Panc1 (cell line): ENCODE measurements at regions not wholly inside any gene's neighbourhood (a gene's known extent, or its start where the extent isn't known, plus 50 kb on each side); places are given as distances from the start of the nearest gene placed in this dataset.

ENCODE experiments used
- ATAC-seq: fragments of 200-7000 bp; cut with Tn5 transposase; 2 replicates; pipeline ENCODE4 v1.9.1; 2020; ENCODE audit warnings: mild to moderate bottlenecking, moderate library complexity
- BruUV-seq: library from RNA; stranded (reverse); fragments of 400-500 nt; replicated peaks from 2 replicates; lab custom pipeline; 2021; lab: Mats Ljungman, UMichigan
- CTCF ChIA-PET: fragments of 300-600 bp; sonication (Branson Sonifier 250); formaldehyde crosslinking; loops from one replicate; lab custom pipeline; 2022; ENCODE audit warnings: antibody characterized with exemption; lab: Charles Lee
- POLR2A ChIA-PET: fragments of 300-600 bp; sonication (Branson Sonifier 250); formaldehyde crosslinking; loops from one replicate; lab custom pipeline; 2022; ENCODE audit warnings: antibody characterized with exemption; lab: Charles Lee
- DNase-seq: peaks from one replicate; pipeline ENCODE4 v3.0.0-alpha.2; 2010; ENCODE audit warnings: low read depth, low spot score
- H3K27ac ChIP-seq: 2 replicates; pipeline ENCODE4 v1.5.1; 2011; ENCODE audit warnings: mild to moderate bottlenecking, low read length, inconsistent platforms
- H3K27me3 ChIP-seq: fragments of 200-500 bp; sonication (Bioruptor generic); 2 replicates; pipeline ENCODE4 v1.6.0; 2014; ENCODE audit warnings: low read length, inconsistent platforms; ENCODE audit not compliant: control insufficient read depth, insufficient read depth
- H3K36me3 ChIP-seq: fragments of 200-500 bp; sonication (Bioruptor generic); 2 replicates; pipeline ENCODE4 v1.5.1; 2014; ENCODE audit warnings: inconsistent platforms, mild to moderate bottlenecking, low read length, moderate library complexity; ENCODE audit not compliant: control insufficient read depth, insufficient read depth
- H3K4me1 ChIP-seq: 2 replicates; pipeline ENCODE4 v1.5.1; 2011; ENCODE audit warnings: inconsistent platforms, mild to moderate bottlenecking, low read length, moderate library complexity; ENCODE audit not compliant: control insufficient read depth, insufficient read depth
- H3K4me3 ChIP-seq, 2 experiments: 2 replicates each; pipeline ENCODE4 v1.5.1; 2011 to 2012; ENCODE audit warnings: low read depth in 2 of 2, low read length in 2 of 2, mild to moderate bottlenecking in 2 of 2, inconsistent platforms in 1 of 2, moderate library complexity in 1 of 2
- H3K9me3 ChIP-seq: fragments of 200-500 bp; sonication (Bioruptor generic); 2 replicates; pipeline ENCODE4 v1.5.1; 2014; ENCODE audit warnings: low read depth, mild to moderate bottlenecking, inconsistent platforms, low read length, moderate library complexity; ENCODE audit not compliant: control insufficient read depth, insufficient read depth
- CTCF ChIP-seq: fragments of 450-650 bp; IDR thresholded peaks from 2 replicates; pipeline ENCODE4 v1.5.1; 2017; ENCODE audit warnings: mild to moderate bottlenecking
- POLR2AphosphoS5 ChIP-seq: IDR thresholded peaks from 2 replicates; pipeline ENCODE4 v1.6.1; 2012; ENCODE audit warnings: mild to moderate bottlenecking, low read depth, low read length, moderate library complexity
- REST ChIP-seq, 2 experiments: IDR thresholded peaks; 2 replicates each; pipeline ENCODE4 v1.6.1; 2011 to 2012; ENCODE audit warnings: low read depth in 2 of 2, control low read depth in 1 of 2, low read length in 1 of 2, mild to moderate bottlenecking in 1 of 2, moderate library complexity in 1 of 2; ENCODE audit not compliant: insufficient read depth in 1 of 2
- SIN3A ChIP-seq: IDR thresholded peaks from 2 replicates; pipeline ENCODE4 v1.6.1; 2012; ENCODE audit warnings: low read depth, mild to moderate bottlenecking, low read length, moderate library complexity, borderline replicate concordance; ENCODE audit not compliant: insufficient read depth
- TCF7L2 ChIP-seq: IDR thresholded peaks from 2 replicates; pipeline ENCODE4 v1.6.1; 2011; ENCODE audit warnings: mild to moderate bottlenecking, low read depth, low read length, inconsistent platforms
- in situ Hi-C: cut with HindIII; loops from 2 replicates; pipeline ENCODE4 v1.10.0; 2016; ENCODE audit warnings: low sequenced_read_pairs, low pct_unique_long_range_greater_than_20kb
- intact Hi-C: fragments of 100-400 bp; cut with micrococcal nuclease; formaldehyde crosslinking; loops from one replicate; pipeline ENCODE4 v1.10.0; 2022; ENCODE audit not compliant: unreplicated experiment

- H3K4me3 ChIP-seq = no peak overlapping the region
- no peaks in the 10 kb centered on the region for H3K4me1 ChIP-seq
- no peak for TF ChIP-seq SIN3A
- TF ChIP-seq REST (IDR thresholded peaks at IDR 0.05; ENCODE audit: insufficient read depth in 1 of 2, low read depth in 2 of 2, low read length in 1 of 2) = no peak
- TF ChIP-seq CTCF = no peak
- TF ChIP-seq POLR2AphosphoS5 = no peak
- TF ChIP-seq TCF7L2 = no peak
- CTCF ChIA-PET = no interaction called here
- H3K27me3 ChIP-seq = no peaks in the 10 kb centered on the region
- POLR2A ChIA-PET = no interaction called here
- DNase-seq (no peak), ATAC-seq (no peak)
- in situ Hi-C loops = no loop called here
- BruUV-seq = no TSS peak
- H3K27ac ChIP-seq = no peak overlapping the region
- no peaks in the 10 kb centered on the region for H3K9me3 ChIP-seq
- no peaks in the 10 kb centered on the region for H3K36me3 ChIP-seq
- intact Hi-C loops = no loop called here
Observed at GRCh38 chr4:170931321-170931720, 841.6 kb upstream of the AADAT start.

GRCh38 chr4:170888660-170889059 is 798.9 kb upstream of the AADAT start:
- H3K9me3 ChIP-seq = no peaks in the 10 kb centered on the region
- no TSS peak for BruUV-seq
- H3K27me3 ChIP-seq = no peaks in the 10 kb centered on the region
- intact Hi-C loops = no loop called here
- no peak overlapping the region for H3K27ac ChIP-seq
- ChIA-PET POLR2A (no interaction called here), CTCF (no interaction called here)
- in situ Hi-C loops = no loop called here
- H3K4me3 ChIP-seq = no peak overlapping the region
- TF ChIP-seq POLR2AphosphoS5 (no peak), TCF7L2 (no peak), SIN3A (no peak), REST (IDR thresholded peaks at IDR 0.05; ENCODE audit: insufficient read depth in 1 of 2, low read depth in 2 of 2, low read length in 1 of 2) (no peak), CTCF (no peak)
- ATAC-seq = no peak
- H3K4me1 ChIP-seq = no peaks in the 10 kb centered on the region
- no peaks in the 10 kb centered on the region for H3K36me3 ChIP-seq
- DNase-seq = no peak
